AG08396 (cell line): ENCODE measurements at regions not wholly inside any gene's neighbourhood (a gene's known extent, or its start where the extent isn't known, plus 50 kb on each side); places are given as distances from the start of the nearest gene placed in this dataset.
"Not testable (repeated sequence)": the region's sequence is repeated elsewhere in the genome, so short reads cannot be mapped to it uniquely, and the experiment has no call there.

Experiments
- DNase-seq: peaks from one replicate; pipeline ENCODE4 v3.0.0; 2012; ENCODE audit warnings: low spot score, mixed read lengths

DNA sequence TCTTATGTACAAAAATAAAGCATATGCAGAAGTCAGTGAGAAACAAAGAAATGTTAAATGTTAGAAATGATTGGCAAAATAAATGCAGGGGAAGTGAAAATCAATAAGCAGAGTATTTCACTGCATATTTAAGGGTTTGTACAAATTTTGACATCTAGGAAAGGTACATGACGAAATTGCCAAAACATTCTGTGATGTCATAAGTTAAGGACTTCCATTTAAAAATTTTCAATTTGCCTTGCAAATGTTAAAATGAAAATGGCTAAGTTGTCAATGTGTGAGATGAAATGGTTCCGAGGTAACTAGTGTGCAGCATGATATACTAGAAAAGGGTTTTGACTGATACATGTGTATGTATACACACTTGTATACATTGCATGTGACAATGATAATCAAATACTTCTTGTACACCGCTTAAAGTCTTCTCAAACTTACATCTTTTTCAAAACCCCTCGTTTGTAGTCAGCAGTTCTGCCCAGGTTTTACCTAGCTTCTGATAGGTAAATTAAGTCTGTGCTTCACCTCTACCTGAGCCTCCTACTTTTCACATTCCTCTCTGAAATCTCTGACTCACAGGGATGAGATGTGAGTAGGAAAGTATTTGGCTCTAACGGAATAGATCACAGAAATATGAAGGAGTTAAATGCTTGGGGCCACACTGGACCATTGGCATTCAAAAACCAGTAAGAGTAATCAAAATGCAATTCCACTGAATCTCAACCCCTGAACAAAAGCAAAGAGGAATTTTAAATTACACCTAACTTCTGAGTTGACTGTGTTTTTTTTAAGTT is 442.4 kb upstream of the FOXG1 start:
- no peak for DNase-seq

DNA sequence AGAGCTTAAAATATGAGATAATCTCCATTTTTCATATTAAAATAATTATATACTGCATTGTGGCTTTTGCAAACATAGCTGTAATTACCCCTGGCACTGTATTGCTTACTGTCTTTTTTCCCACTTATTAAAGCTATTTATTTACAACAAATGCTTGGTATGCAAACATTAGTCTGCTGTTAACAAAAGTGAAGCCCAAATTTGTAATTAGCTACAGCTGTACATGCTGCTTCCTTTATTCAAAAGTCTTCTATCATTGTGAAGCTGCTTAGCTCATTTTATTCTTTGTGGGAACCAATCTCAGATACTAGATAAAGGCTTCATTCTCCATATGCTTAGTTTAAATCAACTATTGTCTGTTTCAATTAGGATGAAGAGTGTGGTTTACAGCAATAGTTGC is 425.8 kb upstream of the FOXG1 start:
- no peak for DNase-seq

DNA sequence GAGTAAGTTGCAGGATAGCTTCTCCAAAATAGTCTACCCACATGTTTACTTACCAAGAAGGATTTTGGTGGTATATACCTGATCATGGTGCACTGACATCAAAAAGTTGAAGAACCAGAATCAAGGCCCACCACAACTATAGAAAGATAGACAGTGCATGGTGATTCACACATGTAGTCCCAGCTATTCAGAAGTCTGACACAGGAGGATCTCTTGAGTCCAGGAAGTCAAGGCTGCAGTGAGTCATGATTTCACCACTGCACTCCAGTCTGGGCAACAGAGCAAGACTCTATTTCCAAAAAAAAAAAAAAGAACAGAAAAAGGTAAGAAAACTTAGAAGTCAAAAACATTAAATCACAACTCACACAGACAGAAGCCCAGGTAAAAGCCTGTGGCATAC is 422.2 kb upstream of the FOXG1 start:
- no peak for DNase-seq

DNA sequence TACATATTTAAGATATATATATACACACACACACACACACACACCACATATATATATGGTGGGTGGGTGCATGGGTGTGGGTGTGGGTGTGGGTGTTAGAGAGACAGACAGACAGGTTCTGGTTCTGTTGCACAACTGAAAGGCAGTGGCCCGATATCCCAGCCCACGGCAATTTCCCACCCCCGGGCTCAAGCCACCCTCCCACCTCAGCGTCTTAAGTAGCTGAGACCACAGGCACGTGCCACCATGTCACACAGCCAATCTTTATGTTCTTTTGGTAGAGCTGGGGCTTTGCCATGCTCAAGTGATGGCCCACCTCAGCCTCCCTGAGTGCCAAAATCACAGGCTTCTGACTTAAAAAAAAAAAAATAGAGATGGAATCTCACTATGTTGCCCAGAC is 417.8 kb upstream of the FOXG1 start:
- DNase-seq = no peak

DNA sequence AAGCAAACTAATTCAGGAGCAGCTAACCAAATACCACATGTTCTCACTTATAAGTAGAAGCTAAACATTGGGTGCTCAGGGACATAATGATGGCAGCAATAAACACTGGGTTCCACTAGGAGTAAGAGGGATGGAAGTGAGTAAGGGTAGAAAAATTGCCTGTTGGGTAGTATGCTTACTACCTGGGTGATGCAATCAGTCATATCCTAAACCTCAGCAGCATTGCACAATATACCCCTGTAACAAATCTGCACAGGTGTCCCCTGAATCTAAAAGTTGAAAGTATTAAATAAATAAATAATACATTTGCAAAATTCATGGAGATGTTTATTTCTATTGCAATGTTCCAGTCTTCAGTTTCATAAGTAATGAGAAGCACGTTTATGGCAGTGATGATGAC is 409.8 kb upstream of the FOXG1 start:
- DNase-seq = no peak

DNA sequence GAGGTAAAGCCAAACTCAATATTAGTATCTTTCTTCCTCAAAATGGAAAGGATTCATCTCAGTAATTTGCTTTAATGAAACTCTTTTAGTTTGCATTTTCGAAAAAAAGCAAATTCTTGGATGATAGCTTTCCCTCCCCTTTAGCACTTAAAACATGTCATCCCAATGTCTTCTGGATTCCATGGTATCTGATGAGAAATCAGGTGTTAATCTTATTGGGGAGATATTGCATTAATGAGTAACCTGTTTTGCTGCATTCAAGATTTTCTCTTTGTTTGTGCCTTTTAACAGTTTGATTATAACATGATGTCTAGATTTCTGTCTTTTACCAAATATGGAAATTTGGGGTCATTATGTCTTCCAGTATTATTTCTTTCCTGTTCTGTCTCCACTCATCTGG is 405.1 kb upstream of the FOXG1 start:
- DNase-seq = no peak

DNA sequence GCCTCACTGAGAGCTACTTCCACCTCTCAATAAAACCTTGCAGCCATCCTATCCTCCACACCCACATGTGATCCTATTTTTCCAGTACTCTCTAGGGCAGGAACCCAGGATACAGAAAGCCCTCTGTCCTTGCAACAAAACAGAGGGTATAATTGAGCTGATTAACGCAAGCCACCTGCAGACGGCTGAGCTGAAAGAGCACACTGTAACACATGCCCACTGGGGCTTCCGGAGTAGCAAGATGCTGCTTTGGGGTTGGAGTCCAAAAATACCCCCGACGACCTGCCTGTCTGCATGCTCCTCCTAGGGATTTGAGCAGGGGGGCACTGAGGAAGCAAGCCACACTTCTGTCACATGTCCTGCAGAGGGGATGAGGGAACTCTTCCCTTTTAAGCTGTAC is 401.1 kb upstream of the FOXG1 start:
- DNase-seq = no peak

DNA sequence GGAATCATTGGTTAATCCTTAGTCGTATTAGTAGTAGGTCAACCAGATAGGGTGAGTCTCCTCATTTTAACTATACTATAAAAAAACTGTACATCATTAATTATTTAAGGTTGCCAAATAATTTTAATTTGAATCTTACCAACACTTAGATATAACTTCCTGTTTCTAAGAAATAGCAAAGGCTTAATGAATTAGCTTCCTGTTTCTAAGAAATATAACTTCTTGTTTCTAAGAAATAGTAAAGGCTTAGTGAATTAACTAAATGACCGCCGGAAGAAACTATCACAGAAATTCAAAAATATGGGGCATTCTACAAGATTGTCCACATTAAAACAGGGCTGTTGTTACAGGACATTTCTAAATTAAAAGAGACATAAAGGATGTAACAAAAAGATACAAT is 392.9 kb upstream of the FOXG1 start:
- no peak for DNase-seq

DNA sequence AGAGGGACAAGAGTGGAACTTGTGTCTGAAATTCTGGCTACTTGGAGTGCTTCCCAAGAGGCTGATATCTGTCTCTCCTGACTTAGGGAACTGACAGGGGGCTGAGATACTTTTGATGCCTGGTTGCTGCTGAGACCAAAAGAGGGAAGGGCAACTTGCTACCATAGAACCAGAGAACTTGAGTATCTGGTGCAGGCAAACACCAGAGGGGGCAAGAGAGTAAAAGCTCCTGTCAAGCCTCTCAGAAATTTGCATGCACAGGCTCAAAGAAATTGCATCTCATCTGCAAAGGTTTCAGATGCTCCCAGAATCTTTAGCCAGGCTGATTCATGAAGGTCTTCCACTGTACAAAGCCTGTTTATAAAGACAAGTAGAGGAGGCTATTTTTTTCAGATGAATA is 391.3 kb upstream of the FOXG1 start:
- no peak for DNase-seq

DNA sequence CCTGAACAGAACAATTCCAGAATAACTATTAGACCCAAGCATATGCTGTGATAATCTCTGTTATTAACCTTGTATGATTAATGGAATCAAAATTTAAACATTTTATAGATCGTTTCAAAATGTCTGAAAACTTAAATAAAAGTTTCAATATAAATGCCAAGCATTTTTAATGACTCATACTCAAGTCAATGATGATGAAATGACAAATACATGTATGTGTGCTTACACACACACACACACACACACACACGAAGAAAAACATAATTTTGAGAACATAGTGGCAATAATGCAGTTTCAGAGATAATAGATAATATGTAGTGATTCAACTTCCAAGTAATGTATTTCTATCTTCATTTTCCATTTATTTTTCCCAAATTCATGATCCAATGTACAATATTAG is 384.9 kb upstream of the FOXG1 start:
- DNase-seq = no peak

DNA sequence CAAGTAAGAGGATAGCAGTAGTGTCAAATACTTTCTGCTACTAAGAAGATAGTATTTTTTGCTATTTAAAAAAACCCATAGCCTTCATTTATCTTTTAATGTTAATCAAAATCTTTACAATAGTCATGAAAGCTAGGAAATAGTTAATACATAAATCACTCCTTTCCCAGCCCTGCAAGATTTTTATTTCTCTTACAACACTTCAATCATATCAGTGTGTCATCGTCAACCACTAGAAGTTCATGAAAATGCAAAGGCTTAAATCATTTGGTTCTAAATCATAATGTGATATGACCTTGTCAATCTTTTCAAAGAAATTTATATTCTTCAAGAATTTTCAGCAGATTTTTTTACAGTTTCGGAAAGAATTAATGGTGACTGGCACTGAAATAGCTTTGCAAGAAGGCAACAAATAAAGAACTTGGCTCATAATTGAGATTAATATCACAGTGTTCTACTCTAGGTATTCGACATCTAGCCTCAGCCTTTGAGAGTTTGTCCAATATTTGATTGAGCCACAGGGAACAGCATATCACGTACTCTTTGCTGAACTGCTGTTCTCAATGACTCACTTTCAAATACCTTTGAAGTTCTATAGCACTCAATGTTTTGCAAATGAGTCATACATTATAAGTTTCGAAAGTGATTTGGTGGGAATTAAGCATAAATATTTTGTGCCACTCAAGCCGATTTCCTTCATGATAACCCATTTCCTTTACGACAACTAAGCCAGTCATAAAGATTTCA is 384.0 kb upstream of the FOXG1 start:
- DNase-seq = no peak

DNA sequence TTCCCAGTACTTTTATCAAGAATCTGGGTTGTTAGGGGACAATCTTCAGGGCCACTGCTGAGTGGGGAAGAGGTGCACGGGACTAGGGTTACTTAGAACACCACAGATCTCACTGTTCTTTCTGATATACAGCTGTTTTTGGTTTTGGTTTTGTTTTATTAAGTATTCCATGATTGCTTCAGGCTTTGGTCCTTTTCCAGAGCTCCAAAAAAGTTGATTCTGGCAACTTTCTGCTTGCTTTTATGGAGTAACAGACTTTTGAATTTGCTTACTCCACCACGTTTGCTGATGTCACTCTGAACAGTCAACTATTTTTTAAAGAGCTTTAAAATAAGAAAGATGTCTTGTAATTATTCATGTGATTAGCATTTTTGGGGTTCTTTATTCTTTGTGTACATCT is 368.1 kb upstream of the FOXG1 start:
- no peak for DNase-seq

DNA sequence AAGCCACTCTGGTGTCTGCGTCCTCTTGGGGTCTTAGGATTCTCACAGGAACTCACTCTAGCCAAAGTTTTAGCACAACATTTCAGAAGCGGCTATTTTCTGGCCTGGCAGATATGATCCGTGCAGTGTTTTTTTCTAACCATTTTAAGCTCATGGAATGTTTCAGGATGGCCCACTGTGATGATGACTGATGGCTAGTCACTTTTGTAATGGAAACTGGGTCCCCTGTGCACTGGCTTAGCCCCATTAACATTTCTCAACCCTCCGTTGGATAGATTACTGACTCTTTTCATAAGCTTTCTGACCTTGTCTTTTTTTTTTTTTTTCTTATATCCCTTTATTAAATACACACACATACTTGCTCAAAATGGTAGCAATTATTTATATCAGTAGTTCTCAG is 364.9 kb upstream of the FOXG1 start:
- not testable (repeated sequence) for DNase-seq

DNA sequence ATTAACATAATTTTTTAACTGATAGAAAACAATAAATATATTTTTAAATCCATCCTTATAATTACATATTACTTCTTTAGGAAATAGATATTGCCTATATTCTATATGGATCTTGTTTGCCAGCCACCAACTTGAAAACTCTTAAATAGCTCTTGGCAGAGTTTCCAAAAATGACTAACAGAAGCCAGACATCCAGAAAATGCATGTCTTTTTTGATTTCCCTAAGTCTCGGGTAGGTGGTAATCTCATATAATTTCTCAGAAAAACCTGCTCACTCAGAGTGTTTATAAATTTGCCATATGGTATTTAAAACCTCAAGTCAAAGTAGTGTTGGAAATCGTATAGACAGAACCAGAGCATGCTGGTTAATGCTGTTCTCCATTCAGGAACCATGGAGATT is 360.4 kb upstream of the FOXG1 start:
- no peak for DNase-seq

DNA sequence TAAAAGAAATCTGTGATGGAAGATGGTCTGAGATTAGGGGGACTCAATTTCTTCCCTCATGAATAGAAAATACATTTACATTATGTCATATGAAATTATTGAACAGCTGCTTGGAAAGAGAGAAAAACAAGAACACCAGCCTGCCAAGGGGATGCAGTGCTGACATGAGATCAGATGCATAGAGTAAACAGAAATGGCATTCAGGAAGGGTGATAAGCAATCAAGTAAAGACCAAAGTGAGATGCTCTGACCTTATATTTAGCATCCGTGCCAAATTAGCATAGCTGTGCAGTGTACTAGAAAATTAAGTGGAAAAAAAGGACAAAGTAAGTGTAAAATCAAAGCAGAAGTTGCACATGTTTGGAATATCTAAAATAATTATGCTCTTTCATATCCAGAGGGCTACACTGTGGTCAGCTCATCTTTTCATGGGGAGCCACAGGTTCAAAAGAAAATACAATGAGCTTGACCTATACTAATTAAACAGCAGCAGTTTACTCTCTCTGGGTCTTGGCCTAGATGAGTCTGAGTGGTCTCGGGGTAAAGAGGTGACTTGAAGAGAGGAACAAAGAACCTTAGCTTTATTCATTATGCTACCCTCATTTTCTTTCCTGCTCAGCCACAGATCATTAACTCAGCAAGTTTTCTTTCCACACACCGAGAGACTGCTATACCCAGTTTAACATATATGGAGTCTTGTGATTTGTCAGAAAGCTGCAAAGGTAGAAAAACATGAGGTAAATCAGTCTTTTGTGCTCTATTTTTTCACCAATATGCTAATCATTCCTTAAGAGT is 359.4 kb upstream of the FOXG1 start:
- no peak for DNase-seq

DNA sequence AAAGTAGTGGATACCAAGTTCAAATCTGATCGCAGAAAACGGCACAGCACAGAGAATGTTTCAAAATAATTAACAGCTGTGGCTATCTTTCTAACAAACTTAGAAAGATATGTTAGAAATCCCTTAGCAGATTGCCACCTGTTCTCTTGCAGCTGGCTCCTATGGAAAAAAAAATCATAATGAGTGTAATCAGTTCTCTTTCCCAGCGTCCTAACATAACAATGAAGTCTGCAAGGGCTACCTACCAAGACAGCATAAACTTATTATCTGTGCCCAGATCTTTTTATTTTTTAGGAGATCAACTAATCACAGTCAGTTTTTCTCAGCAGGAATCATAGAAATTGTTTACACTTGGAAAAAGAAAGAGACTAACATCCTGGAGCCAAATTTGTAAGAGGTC is 358.6 kb upstream of the FOXG1 start:
- DNase-seq = no peak

DNA sequence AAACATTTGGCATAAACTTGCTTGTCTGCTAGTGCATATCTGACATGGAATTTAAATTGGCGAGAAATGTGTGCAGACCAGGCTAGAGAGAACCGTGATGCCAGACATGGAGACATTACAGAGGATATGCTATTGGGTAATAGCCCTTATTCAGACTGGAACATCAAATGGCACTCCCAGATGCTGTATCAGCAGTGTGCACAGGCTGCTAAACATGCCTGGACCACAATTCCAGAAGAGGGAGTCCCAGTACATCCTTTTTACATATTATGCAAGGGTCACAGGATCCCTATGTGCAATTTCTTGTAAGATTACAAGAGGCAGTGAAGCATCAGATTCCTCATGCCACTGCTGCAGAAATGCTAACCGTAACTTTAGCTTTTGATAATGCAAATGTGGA is 354.5 kb upstream of the FOXG1 start:
- DNase-seq = no peak

DNA sequence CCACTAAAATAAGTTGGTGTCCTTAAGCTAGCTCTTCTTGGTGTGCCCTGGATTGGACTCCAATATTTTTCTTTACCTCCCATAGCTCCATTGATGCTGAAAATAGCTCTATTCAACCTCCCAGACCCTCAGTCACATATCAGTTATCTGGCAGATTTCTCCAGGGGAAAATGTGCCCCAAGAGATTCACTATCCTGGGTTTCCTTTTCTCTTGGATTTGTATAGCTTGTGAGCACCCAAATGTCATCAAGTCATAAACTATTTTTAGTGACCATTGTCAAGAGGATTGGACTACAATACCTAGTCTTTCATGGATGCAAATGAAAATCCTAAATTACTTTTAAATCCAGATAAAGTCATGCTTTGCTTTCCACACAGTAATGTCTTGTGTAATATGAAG is 339.6 kb upstream of the FOXG1 start:
- DNase-seq = no peak

DNA sequence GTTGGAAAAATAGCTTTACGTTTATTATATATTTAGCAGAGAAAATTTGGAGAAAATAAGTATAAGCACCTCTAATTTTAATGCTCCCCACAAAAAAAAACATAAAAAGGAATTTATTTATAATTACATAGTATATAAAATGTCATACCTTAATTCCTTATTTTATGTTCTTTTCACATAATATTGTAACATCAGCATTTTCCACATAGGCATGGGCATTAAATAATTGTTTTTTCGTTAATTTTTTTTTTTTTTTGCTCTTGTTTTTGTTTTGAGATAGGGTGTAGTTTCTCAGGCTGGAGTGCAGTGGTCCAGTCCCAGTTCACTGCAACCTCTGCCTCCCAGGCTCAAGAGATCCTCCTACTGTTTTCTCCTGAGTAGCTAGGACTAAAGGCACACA is 329.8 kb upstream of the FOXG1 start:
- DNase-seq = no peak

DNA sequence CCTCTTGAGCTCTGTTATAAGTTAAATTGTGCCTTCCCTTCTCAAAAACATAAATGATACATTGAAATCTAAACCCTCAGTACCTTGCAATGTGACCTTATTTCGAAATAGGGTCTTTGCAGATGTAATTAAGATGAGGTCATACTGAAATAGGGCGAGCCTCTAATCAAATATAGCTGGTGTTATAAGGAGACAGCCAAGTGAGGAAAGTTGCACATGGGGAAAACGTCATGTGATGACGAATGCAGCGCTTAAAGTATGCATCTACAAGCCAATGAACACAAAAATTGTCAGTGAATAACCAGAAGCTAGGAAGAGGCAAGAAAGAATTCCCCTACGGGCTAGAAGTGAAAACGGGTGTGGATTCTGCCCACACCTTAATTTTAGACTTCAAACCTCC is 305.2 kb upstream of the FOXG1 start:
- no peak for DNase-seq

DNA sequence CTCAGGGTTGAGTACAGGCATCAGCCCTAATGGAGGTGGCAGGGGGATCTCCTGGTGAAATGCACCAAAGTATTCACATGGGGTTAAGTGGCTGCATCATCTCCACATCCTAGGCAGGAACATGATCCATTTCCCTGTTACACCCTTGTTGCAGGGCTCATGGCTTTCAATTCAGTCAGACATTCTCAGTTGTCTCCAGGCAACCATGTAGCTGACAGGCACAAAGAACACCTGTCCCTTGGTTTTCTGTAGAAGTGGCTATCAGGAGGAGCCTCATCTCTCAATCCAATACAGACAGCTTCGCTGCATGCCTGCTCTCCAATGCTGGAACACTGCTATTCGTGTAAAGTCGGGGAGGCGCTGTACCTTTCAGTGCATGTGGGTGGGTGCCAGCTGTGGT is 299.0 kb upstream of the FOXG1 start:
- DNase-seq = no peak

DNA sequence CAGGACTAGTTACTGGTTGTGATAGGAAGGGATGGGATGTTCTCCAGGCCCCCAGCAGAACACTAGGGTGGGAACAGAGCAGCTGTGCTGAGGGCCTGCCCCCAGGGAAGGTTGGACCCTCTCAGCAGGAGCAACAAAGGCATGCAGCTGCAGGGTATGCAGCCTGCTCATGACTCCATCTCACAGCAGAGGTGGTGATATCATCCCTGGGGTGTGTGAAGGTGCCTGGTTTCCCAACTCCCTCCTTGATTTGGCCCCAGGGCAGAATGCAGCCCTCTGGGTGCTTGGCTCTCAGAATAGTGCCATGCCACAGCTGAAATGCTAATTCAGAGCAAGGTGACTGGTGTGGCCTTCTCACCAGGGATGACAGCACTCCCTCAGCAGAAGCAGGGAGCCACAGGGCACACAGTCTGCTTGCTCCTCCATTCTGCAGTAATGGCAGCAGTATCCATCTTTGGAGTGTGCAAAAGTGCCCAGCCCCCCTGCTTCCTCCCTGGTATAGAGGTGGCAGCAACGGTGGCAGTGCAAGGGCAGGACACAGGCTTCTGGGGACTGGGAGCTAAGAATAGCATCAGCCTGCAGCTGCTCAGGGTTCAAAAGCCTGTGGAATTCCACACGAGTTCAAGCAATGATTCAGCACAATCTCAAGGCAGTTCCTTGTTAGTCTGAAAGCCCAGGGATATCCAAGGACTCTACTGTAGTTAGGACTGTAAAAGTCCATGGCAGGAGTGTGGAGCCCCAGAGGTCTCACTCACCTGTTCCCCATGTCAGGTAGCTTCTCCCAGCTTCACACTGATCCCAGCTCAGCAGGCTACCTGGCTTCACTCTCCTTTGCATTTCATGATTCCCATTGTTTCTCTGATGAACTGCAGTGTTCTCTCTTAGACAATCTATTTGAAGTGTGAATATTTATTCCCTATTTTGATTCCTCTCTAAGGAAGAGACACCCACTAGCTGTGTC is 298.1 kb upstream of the FOXG1 start:
- no peak for DNase-seq
